Putamen (tissue), 1 donor: ENCODE measurements at regions not wholly inside any gene's neighbourhood (a gene's known extent, or its start where the extent isn't known, plus 50 kb on each side); places are given as distances from the start of the nearest gene placed in this dataset.

ENCODE experiments used
- DNase-seq: peaks from one replicate; pipeline ENCODE4 v3.0.0-alpha.2; 2016; ENCODE audit warnings: low spot score

DNA sequence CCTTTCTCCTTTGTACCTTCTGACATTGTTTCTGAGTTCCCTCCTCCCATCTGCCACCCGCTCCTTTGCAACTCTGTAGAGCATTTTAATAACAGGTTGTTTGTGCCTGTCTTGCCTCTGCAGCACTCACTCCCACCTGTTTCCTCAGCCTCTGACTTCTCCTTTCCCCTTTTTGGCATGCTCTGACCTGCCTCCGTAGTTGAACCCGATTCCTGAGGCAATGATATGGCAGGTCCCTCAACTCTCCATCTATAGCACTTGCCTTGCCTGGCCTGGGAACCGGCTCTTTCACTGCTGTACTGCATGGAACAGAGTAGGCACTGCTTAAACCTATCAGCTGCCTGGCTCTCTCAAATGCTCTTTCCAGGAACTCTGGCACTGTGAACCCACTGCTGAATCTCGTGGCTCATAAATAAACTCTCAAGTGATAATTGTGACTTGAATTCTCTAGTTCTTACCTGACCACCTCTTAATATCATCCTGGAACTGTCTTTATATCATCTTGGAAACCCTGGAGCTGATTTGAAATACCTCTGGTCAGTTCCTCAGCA, 50.3 kb downstream of the UTRN start:
- no peak for DNase-seq

DNA sequence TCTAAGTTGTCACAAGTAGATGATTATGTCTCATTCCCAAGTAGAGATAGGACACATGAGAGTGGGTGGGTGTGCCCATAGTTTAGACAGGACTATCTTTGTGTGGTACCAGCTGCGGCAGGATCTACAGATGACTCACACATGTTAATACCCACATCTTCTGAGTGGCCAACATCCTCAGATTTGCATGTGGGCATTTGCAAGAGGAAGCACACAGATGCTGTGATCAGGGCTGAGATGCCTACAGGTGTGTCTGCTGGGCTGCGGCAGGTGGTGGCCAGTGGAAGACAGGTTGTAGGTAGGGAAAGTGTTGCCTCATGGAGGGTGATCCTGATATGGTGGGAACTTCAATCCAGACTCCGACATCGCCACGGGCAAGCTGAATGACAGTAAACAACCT, 50.8 kb downstream of the UTRN start:
- DNase-seq = no peak

DNA sequence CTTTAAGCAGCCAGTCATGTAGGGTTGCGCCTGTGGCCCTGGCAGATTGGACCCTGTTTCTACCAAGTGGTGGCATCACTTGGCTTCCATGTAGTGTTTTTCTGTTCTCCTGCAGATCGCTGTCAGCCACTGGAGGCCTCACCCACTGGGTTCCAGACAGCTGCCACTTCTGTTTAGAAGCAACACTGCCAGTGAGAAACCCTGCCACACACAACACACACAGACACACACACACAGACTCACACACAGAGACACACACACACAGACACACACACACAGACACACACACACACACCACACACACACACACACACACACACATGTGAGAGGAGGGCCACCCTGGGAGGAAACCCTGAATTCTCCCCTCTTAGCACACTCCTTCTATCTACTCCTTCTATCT, 51.8 kb downstream of the UTRN start:
- DNase-seq = no peak

DNA sequence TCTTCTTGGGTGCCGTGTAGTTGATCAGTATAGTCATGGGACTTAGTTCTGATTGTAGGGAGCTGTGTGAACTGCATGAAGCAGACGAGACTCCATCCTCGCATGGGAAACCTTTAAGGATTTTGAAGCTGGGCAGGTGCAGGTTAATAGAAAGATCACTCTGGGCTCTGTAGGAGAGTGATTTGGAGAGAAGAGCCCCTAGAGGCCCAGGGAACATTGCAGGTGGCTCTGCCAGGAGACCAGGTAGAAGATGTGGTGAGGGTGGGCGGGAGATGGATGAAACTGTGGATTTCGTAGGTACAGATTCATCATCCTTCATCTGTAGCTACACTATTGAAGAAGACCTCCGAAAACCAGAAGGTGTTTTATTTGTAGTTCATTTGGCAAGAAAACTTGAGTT, 53.3 kb downstream of the UTRN start:
- no peak for DNase-seq

DNA sequence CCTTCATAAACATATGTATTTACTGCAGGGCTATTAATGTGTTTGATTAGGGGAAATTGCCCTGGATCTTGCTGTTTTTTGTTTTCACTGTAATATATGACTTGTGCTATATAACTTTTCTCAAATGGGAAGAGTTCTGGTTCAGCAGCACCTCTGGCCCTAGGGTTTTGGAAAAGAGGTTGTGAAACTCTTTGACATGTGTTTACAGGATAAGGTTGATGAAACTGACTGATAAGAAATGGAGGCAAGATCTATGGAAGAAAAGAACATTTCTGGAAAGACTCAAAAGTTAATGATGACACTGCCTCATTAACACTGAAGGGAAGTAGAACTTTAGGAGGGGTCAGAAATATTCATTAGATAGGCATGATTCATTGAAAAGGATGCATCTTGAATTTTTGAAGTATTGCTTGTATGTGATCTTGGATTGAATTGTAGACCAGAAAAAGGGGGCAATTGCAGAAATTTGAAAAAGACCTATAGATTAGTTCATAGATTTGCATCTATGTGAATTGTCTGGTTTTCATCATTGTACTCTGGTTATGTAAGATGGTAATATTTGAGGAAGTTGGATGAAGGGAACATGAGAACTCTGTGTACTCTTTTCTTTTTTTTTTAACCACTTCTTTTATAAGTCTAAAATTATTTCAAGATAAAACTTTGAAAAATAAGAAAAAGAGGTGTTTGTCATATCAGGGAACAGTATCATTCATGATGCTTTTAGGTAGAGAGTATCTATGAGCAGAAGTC, 54.0 kb downstream of the UTRN start:
- no peak for DNase-seq

DNA sequence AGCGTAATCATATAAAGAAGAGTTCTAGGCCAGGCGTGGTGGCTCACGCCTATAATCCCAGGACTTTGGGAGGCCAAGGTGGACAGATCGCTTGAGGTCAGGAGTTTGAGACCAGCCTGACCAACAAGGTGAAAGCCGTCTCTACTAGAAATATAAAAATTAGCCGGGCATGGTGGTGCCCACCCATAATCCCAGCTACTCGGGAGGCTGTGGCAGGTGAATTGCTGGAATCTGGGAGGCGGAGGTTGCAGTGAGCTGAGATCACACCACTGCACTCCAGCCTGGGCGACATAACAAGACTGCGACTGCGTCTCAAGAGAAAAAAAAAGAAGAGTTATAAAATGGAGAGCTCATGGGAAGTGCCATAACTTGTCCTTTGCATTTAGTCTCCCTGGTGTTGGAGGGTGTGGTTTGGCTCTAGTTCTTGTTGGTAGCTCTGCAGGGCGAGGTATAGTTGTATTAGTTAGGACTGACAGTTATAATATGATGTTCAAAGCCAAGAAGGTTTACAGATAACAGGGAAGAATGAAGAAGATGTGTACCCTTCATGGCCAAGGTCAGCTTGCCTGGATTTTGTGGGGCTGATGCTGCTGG, 54.8 kb downstream of the UTRN start:
- no peak for DNase-seq

DNA sequence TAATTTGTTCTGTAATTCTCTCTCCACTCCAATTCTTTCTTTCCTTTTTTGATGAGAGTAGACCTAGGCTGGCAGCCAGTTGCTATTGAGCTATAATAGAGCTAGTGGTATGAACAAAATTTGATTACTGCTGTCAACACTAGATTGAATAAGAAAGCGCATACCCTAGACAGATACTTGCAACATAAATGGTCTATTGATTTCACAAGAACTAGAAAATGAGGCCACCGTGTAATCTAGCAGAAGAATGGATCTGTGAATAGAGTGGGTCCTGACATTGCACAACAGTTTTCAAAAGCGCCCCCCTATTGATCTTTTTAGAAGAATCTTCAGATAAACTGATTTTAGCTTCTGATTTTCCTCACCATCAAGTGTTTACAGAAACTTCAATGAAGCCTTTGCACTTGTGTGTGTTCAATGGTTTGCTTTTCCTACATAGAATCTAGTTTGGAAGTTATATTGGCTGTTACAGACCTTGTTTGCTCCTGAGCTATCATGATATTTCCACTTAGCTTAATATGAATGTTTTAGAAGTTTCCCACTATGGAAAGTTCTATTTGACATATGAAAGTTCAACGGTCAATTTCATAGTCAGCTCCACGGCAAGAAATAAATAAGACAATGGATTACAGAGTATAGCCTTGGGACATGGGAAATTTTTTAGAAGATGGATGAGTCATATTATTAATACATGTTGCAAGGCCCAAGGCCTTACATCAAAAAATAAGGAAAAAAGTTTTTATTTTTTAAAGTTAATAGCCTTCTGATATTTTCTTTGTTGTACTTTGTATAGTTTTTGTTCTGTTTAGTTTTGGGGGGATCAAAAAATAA, 55.6 kb downstream of the UTRN start:
- DNase-seq = no peak

DNA sequence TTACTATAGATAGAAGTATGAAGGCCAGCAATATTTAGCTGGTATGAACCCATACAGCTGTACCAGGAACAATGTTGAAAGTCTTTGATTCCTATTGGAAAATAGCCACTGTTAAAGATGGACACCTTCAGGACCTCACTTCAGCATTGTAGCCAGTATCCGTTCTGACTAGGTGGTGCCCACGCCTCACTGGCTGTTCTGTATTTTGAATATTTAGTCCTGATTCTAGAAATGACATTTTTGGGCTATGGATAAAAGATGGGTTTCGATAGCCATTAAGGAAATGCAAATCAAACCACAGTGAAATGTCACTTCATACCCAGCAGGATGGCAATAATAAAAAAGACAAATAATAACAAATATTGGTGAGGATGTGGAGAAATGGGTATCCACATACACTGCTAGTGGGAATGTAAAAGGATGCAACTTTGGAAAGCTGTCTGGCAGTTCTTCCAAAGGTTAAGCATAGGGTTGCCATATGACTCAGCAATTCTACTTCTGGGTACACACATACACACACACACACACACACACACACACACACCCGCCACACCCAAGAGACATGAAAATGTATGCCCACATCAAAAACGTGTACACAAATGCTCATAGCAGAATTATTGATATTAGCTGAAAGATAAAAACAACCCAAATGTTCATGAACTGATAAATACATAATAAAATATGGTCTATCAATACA, 56.8 kb downstream of the UTRN start:
- no peak for DNase-seq

DNA sequence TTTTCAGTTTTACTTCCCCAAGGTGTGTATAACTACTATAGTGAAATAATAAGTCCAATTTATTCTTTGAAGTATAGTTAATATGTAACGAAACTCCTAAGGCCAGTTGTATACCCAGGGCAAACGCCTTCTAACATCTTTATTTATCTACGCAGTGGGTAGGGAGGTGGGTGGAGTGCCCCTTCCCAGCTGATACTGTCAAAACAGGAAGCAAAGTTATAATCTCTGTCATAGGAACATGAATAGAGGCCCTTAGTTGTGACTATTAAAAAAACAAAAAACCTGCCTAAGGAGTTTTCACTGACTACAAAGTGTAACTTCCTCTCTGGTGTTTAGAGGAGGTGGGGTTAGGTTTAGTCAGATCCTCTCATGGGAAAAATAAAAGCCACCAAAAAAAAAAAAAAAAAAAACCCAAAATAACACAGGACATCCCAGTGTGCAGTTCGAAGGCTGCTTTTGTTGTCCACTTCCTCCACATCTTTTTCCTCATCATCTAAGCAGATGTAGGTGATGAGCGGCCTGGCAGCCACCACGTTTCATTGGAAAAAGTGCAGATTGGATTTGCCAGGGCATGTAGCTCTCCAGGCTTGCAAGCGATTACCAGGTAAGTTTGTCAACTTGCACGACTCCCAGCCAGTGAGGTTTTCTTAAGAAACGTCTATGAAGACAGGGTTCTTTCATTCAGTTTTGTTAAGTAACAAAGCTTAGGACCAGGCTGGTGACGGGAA, 58.7 kb downstream of the UTRN start:
- no peak for DNase-seq

DNA sequence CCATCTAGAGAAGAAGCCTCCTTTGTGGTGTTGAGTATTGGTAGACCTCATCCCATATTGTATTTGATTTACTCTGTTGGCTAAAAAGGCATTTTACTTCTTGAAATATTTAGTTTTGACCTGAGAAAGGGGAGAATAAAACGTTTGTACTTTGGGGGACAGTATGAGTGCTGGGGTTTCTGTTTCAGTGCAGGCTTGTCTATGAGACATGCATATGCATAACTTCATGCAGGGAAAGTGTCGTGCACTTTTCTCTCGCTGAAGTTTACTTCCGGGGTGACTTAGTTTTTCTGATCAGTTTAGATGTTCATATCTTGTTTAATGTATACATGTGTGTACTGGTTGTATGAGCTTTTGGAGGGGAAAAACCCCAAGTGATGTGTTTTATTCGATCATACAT, 59.5 kb downstream of the UTRN start:
- no peak for DNase-seq

DNA sequence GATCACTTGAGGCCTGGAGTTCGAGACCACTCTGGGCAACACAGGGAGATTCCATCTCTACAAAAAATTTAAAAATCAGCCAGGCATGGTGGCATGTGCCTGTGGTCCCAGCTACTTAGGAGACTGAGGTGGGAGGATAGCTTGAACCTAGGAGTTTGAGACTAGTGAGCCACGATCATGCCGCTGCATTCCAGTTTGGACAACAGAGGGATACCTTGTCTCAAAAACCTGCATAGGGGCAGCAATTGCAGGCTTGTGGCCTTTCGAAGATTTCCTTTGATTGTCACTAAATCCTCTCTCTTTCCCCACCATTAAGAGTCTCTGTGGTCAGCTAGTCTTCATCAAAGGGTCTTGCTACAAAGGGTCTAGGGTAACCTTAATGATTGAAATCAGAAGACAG, 60.3 kb downstream of the UTRN start:
- DNase-seq = no peak

DNA sequence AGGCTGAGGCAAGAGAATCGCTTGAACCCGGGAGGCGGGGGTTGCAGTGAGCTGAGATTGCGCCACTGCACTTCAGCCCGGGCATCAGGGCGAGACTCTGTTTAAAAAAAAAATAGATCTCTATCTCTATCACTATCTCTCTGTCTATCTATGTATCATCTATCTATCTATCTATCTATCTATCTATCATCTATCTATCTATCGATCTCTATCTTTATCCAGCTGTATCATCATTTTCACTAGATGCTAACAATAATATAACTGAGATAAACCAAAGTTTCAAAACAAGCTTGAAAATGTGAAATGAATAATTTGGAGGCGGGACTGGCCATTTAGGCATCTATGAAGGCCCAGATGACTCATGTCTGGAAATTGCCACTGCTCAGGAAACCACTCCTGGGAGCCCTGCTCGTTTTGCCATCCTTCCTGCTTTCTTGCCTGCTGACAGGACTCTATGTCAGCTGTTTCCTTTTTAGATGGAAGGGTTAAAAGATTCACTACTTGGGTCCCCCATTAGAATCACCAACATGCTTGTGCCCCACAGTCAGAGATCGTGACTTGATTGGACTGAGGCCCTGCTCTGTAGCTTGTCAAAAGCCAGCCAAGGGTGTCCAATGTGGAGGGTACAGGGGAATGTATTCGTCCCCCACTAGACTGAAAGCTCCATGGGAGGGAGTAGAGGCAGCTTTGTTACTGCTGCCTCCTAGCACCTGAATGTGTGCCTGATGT, 61.7 kb downstream of the UTRN start:
- no peak for DNase-seq

DNA sequence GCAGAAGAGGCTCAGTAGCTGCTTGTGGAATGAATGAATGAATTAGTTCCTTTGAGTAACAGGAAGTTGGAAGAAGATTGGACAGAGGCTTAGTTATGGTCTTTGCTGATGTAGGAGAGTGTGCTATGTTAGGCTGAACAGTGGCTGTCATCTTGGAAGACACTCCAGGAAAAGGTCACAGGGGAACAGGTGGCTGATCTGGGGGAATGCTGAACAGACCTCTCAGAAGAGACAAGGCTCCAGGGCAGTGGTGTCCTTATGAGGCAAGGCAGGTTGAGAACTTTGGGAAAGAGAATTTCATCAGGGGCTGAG, 62.3 kb downstream of the UTRN start:
- no peak for DNase-seq

DNA sequence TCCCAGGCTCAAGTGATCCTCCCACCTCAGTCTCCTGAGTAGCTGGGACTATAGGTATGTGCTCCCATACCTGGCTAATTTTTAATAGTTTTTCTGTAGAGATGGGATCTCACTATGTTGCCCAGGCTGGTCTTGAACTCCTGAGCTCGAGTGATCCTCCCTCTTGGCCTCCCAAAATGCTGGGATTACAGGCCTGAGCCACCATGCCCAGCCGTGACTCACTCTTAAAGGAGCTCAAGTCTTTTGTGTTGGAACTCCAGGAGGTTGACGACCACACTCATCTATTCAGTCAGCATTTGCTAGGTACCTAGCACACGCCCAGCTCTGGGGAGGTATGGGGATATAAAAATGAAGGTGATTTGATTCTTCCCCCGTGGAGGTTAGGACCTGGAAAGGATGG, 62.8 kb downstream of the UTRN start:
- DNase-seq = no peak

DNA sequence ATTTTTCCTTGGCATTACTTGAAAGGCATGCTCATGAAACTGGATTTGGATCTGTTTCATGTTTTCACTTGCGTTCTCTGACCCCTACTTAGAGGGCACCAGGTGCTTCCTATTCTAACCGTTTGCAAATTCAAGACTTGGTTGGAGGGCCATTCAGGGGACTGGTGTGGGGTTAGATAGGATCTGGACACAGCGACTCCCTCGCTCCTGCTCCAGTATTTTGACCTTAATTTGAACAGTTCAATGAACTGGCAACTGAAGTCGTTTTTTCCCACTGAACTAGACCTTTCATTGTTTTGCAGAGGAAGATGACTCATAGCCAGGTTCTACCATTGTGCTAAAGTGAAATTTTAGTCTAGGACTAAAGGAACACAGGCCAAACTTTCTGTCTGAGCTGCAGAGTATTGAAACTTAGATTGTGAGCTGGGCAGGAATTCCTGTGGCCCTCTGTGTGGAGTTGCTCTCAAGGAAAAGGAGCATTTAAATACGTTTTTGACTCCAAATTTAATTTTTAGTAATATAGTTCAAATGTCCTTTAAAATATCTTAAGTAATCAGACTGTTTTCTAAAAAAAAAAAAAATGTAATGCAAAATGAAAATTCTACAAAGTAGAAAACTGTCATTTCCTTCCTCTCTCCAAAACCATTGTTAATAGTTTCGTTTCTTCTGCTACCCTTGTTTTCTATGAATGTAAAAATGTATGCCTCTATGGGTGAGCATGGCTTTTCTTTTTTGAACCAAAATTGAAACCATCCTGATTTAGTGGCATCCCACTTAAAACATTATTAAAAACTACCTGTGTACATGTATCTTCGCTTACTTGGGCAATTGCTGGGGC, 64.8 kb downstream of the UTRN start:
- DNase-seq = no peak

DNA sequence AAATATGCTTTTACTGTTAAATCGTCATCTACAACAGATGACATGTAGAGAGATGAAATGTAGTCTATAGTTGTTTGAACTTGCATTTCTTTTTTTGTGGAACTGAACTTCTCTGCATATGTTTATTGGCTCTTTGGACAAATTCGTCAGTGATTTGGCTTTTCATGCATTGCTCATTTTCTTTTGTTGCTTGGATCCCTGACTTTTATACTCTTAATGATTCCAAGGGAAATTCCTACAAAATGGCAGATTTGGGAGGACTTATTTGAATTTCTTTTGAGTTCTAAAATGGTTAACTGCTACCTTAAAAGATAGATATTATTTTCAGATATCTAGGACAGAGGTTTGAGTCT, 65.4 kb downstream of the UTRN start:
- no peak for DNase-seq

DNA sequence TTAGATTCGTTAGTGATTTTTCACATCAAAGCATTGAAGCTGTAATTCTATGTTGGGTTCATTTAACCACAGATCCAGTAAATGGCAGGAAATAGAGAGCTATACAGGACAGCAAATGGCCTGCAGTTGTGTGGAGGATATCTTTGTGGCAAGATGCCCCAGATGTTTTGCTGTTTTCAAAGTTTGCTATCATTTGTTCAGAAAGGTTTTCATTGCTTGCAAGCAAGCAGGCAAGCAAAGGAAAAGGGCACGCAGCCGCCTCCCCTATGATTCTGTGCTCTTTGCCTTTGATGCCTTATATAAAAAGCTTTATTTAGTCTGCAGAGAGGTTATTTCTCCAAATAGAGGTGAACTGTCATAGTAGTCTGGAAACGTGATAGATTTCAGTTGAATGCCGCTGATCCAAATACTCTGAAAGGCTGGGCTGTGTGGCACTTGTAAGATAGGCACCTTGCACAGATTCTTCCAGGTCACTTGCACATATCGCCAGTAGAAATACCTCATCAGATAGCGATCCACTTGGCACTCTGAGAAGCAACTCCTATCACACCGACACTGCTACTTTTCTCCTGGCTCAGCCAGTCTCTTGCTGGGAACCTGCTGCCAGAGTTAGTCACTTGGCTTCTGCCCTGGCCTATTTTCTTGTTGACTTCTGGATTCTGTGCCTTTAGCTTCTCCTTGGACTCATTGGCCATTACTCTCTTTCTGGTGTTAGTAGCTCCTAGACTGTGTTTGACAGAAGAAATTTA, 66.4 kb downstream of the UTRN start:
- no peak for DNase-seq

DNA sequence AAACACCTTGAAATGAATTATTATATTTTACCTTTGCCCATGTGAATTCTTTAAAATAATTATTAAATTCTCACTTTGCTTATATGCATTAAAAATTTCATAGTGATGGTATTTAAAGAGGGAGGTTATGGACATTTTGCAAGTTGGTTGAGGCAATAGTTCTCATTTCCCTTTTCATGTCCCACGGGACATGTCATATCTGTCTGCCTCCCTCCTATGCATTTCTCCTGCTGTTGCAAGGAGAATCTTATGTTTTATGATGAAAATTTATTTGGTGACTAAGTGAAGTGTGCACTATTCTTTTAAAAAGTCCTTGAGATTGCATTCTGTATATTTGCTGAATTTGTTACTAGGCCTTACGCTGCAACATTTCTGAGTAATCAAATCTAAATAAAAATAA, 67.2 kb downstream of the UTRN start:
- no peak for DNase-seq

DNA sequence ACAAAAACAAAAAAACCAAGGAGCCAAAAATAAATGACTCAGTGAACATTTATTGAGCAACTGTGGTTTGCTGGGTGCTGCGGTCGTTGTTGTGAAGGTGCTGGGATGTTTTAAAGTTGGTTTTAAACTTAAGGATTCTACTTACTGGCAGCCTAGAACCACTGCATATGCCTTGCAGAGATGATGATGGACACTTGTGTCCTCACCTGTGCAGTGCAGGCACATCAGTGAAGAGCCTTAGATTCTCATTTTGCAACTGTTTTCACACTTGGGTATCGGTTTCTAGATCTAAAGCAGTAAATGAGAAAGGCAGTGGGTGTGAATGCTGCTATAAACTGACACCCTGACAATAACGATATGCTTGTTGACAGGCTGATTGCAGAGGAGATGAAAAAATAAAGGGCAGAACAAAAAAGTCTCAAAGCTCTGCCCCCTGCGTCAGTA, 68.8 kb downstream of the UTRN start:
- no peak for DNase-seq

DNA sequence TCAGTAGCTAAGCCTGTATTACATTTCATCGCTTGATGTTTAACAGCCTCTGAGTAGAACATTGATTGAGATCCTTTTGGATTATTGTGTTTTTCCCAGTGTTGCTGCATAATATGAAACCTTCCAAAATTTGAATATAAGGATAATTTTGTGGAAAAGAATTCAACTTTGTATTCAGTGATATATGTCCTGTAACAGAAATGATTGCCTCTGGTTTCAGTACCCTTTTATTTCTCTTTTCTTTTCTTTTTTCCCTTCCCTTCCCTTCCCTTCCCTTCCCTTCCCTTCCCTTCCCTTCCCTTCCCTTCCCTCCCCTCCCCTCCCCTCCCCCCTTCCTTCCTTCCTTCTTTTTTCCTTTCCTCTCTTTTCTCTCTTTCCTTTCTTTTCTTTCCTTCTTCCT, 74.6 kb downstream of the UTRN start:
- no peak for DNase-seq
